IMR-90 (cell line): ENCODE measurements at regions not wholly inside any gene's neighbourhood (a gene's known extent, or its start where the extent isn't known, plus 50 kb on each side); places are given as distances from the start of the nearest gene placed in this dataset.

Experiments
- ATAC-seq: fragments of 200-7000 bp; cut with Tn5 transposase; 2 replicates; pipeline ENCODE4 v1.9.1; 2020; ENCODE audit warnings: low read depth, mild to moderate bottlenecking, moderate library complexity
- BruUV-seq: library from RNA; stranded (reverse); fragments of 400-500 nt; replicated peaks from 2 replicates; lab custom pipeline; 2021; lab: Mats Ljungman, UMichigan
- CTCF ChIA-PET: fragments of 300-600 bp; formaldehyde crosslinking; extraction: SDS; loops from one replicate; lab custom pipeline; 2021; ENCODE audit warnings: antibody characterized with exemption; lab: Yijun Ruan, JAX
- POLR2A ChIA-PET: fragments of 300-600 bp; sonication (Branson Sonifier 250); formaldehyde crosslinking; loops from one replicate; lab custom pipeline; 2022; ENCODE audit warnings: antibody characterized with exemption; ENCODE audit not compliant: unreplicated experiment; lab: Charles Lee
- DNase-seq: peaks from one replicate; pipeline ENCODE4 v3.0.0; 2013
- H2AFZ ChIP-seq: replicated peaks from 2 replicates; pipeline ENCODE3; 2013; ENCODE audit warnings: low read length, mild to moderate bottlenecking; ENCODE audit not compliant: poor library complexity
- H2AK5ac ChIP-seq: 2 replicates; pipeline ENCODE4 v1.6.1; 2013; ENCODE audit warnings: low read depth, low read length, inconsistent platforms
- H2AK9ac ChIP-seq: replicated peaks from 2 replicates; pipeline ENCODE3; 2013; ENCODE audit warnings: mild to moderate bottlenecking, low read depth, low read length, moderate library complexity; ENCODE audit not compliant: poor library complexity
- H2BK120ac ChIP-seq: 2 replicates; pipeline ENCODE4 v1.6.1; 2013; ENCODE audit warnings: low read depth, low read length, inconsistent platforms
- H2BK15ac ChIP-seq: 3 replicates; pipeline ENCODE4 v1.6.1; 2013; ENCODE audit warnings: low read depth, low read length, inconsistent platforms
- H2BK20ac ChIP-seq: 2 replicates; pipeline ENCODE4 v1.6.1; 2013; ENCODE audit warnings: low read depth, mild to moderate bottlenecking, inconsistent platforms, low read length, moderate library complexity
- H2BK5ac ChIP-seq: 2 replicates; pipeline ENCODE4 v1.6.1; 2013; ENCODE audit warnings: mild to moderate bottlenecking, low read depth, low read length, inconsistent platforms; ENCODE audit not compliant: poor library complexity, severe bottlenecking
- H3K14ac ChIP-seq: replicated peaks from 2 replicates; pipeline ENCODE4 v1.6.1; 2013; ENCODE audit warnings: low read depth, low read length, inconsistent platforms
- H3K18ac ChIP-seq: 2 replicates; pipeline ENCODE4 v1.6.1; 2013; ENCODE audit warnings: low read depth, low read length, control low read depth
- H3K23ac ChIP-seq: 2 replicates; pipeline ENCODE4 v1.6.1; 2013; ENCODE audit warnings: low read depth, low read length, inconsistent platforms
- H3K27ac ChIP-seq: 2 replicates; pipeline ENCODE4 v1.5.1; 2013; ENCODE audit warnings: mild to moderate bottlenecking, control low read depth, low read length; ENCODE audit not compliant: insufficient read depth
- H3K27me3 ChIP-seq: 2 replicates; pipeline ENCODE4 v1.6.1; 2013; ENCODE audit warnings: low read length; ENCODE audit not compliant: control insufficient read depth, insufficient read depth
- H3K36me3 ChIP-seq: 2 replicates; pipeline ENCODE4 v1.6.1; 2013; ENCODE audit warnings: low read length, mixed read lengths; ENCODE audit not compliant: control insufficient read depth, insufficient read depth
- H3K4ac ChIP-seq: 2 replicates; pipeline ENCODE4 v1.6.1; 2013; ENCODE audit warnings: low read depth, low read length, inconsistent platforms
- H3K4me1 ChIP-seq: 2 replicates; pipeline ENCODE4 v1.6.1; 2013; ENCODE audit warnings: low read length, mixed read lengths; ENCODE audit not compliant: control insufficient read depth, insufficient read depth
- H3K4me2 ChIP-seq: 2 replicates; pipeline ENCODE4 v1.6.1; 2013; ENCODE audit warnings: low read depth, mild to moderate bottlenecking, control low read depth, low read length, moderate library complexity
- H3K4me3 ChIP-seq: 2 replicates; pipeline ENCODE4 v1.5.1; 2013; ENCODE audit warnings: low read depth, mild to moderate bottlenecking, control low read depth, low read length, moderate library complexity; ENCODE audit not compliant: insufficient read depth
- H3K56ac ChIP-seq: 2 replicates; pipeline ENCODE4 v1.6.1; 2013; ENCODE audit warnings: low read length, inconsistent platforms; ENCODE audit not compliant: insufficient read depth; ENCODE audit errors: extremely low read depth
- H3K79me1 ChIP-seq, 2 experiments: 2 replicates each; pipeline ENCODE4 v1.6.1; 2013; ENCODE audit warnings: low read length in 2 of 2, inconsistent platforms in 1 of 2, low read depth in 1 of 2
- H3K9ac ChIP-seq: 2 replicates; pipeline ENCODE4 v1.6.1; 2013; ENCODE audit warnings: low read depth, low read length, control low read depth
- H3K9me1 ChIP-seq: 2 replicates; pipeline ENCODE4 v1.6.1; 2013; ENCODE audit warnings: low read length, inconsistent platforms; ENCODE audit not compliant: insufficient read depth
- H3K9me3 ChIP-seq: 2 replicates; pipeline ENCODE4 v1.6.1; 2013; ENCODE audit warnings: low read length; ENCODE audit not compliant: control insufficient read depth, insufficient read depth
- H4K20me1 ChIP-seq: 2 replicates; pipeline ENCODE4 v1.6.1; 2013; ENCODE audit warnings: low read length, inconsistent platforms; ENCODE audit not compliant: insufficient read depth
- H4K5ac ChIP-seq: 2 replicates; pipeline ENCODE4 v1.6.1; 2013; ENCODE audit warnings: mild to moderate bottlenecking, low read depth, low read length, control low read depth
- H4K8ac ChIP-seq, 2 experiments: 2 replicates each; pipeline ENCODE4 v1.6.1; 2013; ENCODE audit warnings: low read depth in 2 of 2, low read length in 2 of 2, control low read depth in 1 of 2, inconsistent platforms in 1 of 2
- H4K91ac ChIP-seq: 2 replicates; pipeline ENCODE4 v1.6.1; 2013; ENCODE audit warnings: low read depth, low read length, inconsistent platforms; ENCODE audit not compliant: insufficient read depth
- BHLHE40 ChIP-seq: fragments of 150-350 bp; IDR thresholded peaks from 2 replicates; pipeline ENCODE4 v1.6.1; 2016; ENCODE audit warnings: mild to moderate bottlenecking, low read depth, low read length
- ELK1 ChIP-seq: fragments of 150-350 bp; IDR thresholded peaks from 2 replicates; pipeline ENCODE4 v1.6.1; 2016; ENCODE audit warnings: low read depth, mild to moderate bottlenecking, low read length, moderate library complexity, borderline replicate concordance
- FOS ChIP-seq: fragments of 150-350 bp; IDR thresholded peaks from 2 replicates; pipeline ENCODE4 v1.6.1; 2016; ENCODE audit warnings: low read depth, low read length
- WGBS, 2 experiments: methylation state at CpG; one replicate each; pipeline versions ENCODE4 v1.1.5 to v1.1.7; 2013; ENCODE audit warnings: missing lambda C conversion rate in 2 of 2; ENCODE audit not compliant: insufficient read length in 1 of 2; ENCODE audit errors: extremely low coverage in 2 of 2; 5-methylcytosine and 5-hydroxymethylcytosine counted together
- dilution Hi-C: fragments of 300-500 bp; cut with HindIII; formaldehyde crosslinking; loops from one replicate; pipeline ENCODE4 v1.14.3; 2018; ENCODE audit warnings: low sequenced_read_pairs; ENCODE audit not compliant: unreplicated experiment
- in situ Hi-C: fragments of 300-500 bp; cut with MboI; formaldehyde crosslinking; loops from 3 replicates; pipeline ENCODE4 v1.14.3; 2019; ENCODE audit warnings: low sequenced_read_pairs, inconsistent platforms, mixed read lengths
- intact Hi-C: fragments of 100-400 bp; cut with micrococcal nuclease; formaldehyde crosslinking; loops from 2 replicates; pipeline ENCODE4 v1.10.0; 2022

- H3K4me2 ChIP-seq, result no peak overlapping the region
- H2BK5ac ChIP-seq, result no peak overlapping the region
- H2AFZ ChIP-seq, result no peak overlapping the region
- H2AK5ac ChIP-seq, result no peak overlapping the region
- no peaks in the 10 kb centered on the region for H3K9me1 ChIP-seq
- H4K5ac ChIP-seq, result no peak overlapping the region
- no peak overlapping the region for H2BK120ac ChIP-seq
- H3K9me3 ChIP-seq, result peaks cover 5% of the 10 kb centered on the region; the same call in 1 of the 2 replicates
- ChIA-PET CTCF (no interaction called here), POLR2A (no interaction called here)
- H3K23ac ChIP-seq, result no peak overlapping the region
- in situ Hi-C loops, result no loop called here
- ATAC-seq (no peak), DNase-seq (no peak)
- no peak overlapping the region for H2AK9ac ChIP-seq
- WGBS, 2 experiments, result no CpG with 5 or more reads among the region's 6 CpGs
- H4K20me1 ChIP-seq, result no peaks in the 10 kb centered on the region
- H3K4me3 ChIP-seq, result no peak overlapping the region
- no peak overlapping the region for H3K4ac ChIP-seq
- dilution Hi-C loops, result no loop called here
- no peak overlapping the region for H3K56ac ChIP-seq
- H3K36me3 ChIP-seq, result no peaks in the 10 kb centered on the region
- intact Hi-C loops, result no loop called here
- H3K27ac ChIP-seq, result no peak overlapping the region
- no peak overlapping the region for H3K14ac ChIP-seq
- no peak overlapping the region for H4K8ac ChIP-seq
- no peak overlapping the region for H2BK20ac ChIP-seq
- TF ChIP-seq FOS, result no peak
- no peak for TF ChIP-seq ELK1
- no peak for TF ChIP-seq BHLHE40
- H3K27me3 ChIP-seq, result no peaks in the 10 kb centered on the region
- no TSS peak for BruUV-seq
- no peaks in the 10 kb centered on the region for H3K79me1 ChIP-seq
- no peak overlapping the region for H4K91ac ChIP-seq
- H3K9ac ChIP-seq, result no peak overlapping the region
- no peak overlapping the region for H2BK15ac ChIP-seq
- H3K4me1 ChIP-seq, result no peaks in the 10 kb centered on the region
- H3K18ac ChIP-seq, result no peak overlapping the region
Observed at GRCh38 chr21:22421416-22422180, 1423.4 kb downstream of the NCAM2 start.
